ENCODE measurements at regions not wholly inside any gene's neighbourhood (a gene's known extent, or its start where the extent isn't known, plus 50 kb on each side); places are given as distances from the start of the nearest gene placed in this dataset.

GRCh38 chr5:176173647-176174046 is 64.6 kb upstream of the SIMC1 start:
- peaks cover 0 to 3% (median under 1%) of the 10 kb centered on the region in 3 donors for H3K9me3 ChIP-seq (ENCODE audit: control insufficient read depth in 3 of 3, low read length in 3 of 3)
- no peak overlapping the region for H3K27ac ChIP-seq (ENCODE audit: low read depth, low read length)
- no peak overlapping the region for H3K9ac ChIP-seq (ENCODE audit: low read depth in 1 of 3, low read length in 3 of 3)
- H3K27me3 ChIP-seq (ENCODE audit: control insufficient read depth in 3 of 3, insufficient read depth in 3 of 3, low read length in 3 of 3) = peaks cover 29 to 39% (median 38%) of the 10 kb centered on the region in 3 donors
- no peaks in the 10 kb centered on the region for H3K36me3 ChIP-seq (ENCODE audit: control insufficient read depth in 3 of 3, insufficient read depth in 3 of 3, low read length in 3 of 3)
- H3K4me3 ChIP-seq (ENCODE audit: low read length in 3 of 3) = no peak overlapping the region
- no peaks in the 10 kb centered on the region for H3K4me1 ChIP-seq (ENCODE audit: control insufficient read depth in 3 of 3, insufficient read depth in 3 of 3, low read length in 3 of 3)

- Histone ChIP-seq H3K36me3 (ENCODE audit: control insufficient read depth in 3 of 3, insufficient read depth in 3 of 3, low read length in 3 of 3) (no peaks in the 10 kb centered on the region), H3K27me3 (ENCODE audit: control insufficient read depth in 3 of 3, insufficient read depth in 3 of 3, low read length in 3 of 3) (peaks cover 36 to 44% (median 43%) of the 10 kb centered on the region in 3 donors), H3K4me1 (ENCODE audit: control insufficient read depth in 3 of 3, insufficient read depth in 3 of 3, low read length in 3 of 3) (no peaks in the 10 kb centered on the region), H3K9me3 (ENCODE audit: control insufficient read depth in 3 of 3, low read length in 3 of 3) (peaks cover 0 to 5% (median 3%) of the 10 kb centered on the region in 3 donors), H3K9ac (ENCODE audit: low read depth in 1 of 3, low read length in 3 of 3) (no peak overlapping the region), H3K27ac (ENCODE audit: low read depth, low read length) (no peak overlapping the region), H3K4me3 (ENCODE audit: low read length in 3 of 3) (no peak overlapping the region)
These were observed 63.7 kb upstream of the SIMC1 start for GRCh38 chr5:176174345-176175025.

- H3K9me3 ChIP-seq (ENCODE audit: control insufficient read depth in 3 of 3, low read length in 3 of 3) = peaks cover 0 to 5% (median 3%) of the 10 kb centered on the region in 3 donors
- H3K9ac ChIP-seq (ENCODE audit: low read depth in 1 of 3, low read length in 3 of 3) = no peak overlapping the region
- peaks cover 39 to 44% (median 43%) of the 10 kb centered on the region in 3 donors for H3K27me3 ChIP-seq (ENCODE audit: control insufficient read depth in 3 of 3, insufficient read depth in 3 of 3, low read length in 3 of 3)
- H3K4me3 ChIP-seq (ENCODE audit: low read length in 3 of 3) = no peak overlapping the region
- H3K4me1 ChIP-seq (ENCODE audit: control insufficient read depth in 3 of 3, insufficient read depth in 3 of 3, low read length in 3 of 3) = no peaks in the 10 kb centered on the region
- H3K36me3 ChIP-seq (ENCODE audit: control insufficient read depth in 3 of 3, insufficient read depth in 3 of 3, low read length in 3 of 3) = no peaks in the 10 kb centered on the region
- no peak overlapping the region for H3K27ac ChIP-seq (ENCODE audit: low read depth, low read length)
These were observed 62.9 kb upstream of the SIMC1 start for GRCh38 chr5:176175101-176175852.

DNA sequence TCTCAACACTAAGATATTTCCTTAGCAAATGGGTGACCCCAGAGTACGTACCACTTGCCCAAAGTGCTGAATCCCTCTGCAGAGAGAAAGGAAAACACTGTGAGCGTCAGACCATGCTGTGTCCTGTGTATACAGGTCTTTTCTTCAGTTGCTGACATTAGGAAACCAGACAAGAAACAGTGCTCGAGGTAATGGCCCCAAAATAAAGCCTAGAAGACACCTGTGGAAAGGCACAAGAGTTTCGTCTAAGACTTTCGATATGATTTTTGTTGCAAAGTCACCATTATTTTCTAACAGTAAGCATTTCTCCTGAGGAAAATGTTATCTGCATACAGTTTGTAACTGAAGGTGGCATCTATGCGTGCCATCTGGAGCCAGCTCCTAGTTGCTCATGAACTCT is 62.0 kb upstream of the SIMC1 start:
- Histone ChIP-seq H3K27ac (ENCODE audit: low read depth, low read length) (no peak overlapping the region), H3K4me1 (ENCODE audit: control insufficient read depth in 3 of 3, insufficient read depth in 3 of 3, low read length in 3 of 3) (no peaks in the 10 kb centered on the region), H3K36me3 (ENCODE audit: control insufficient read depth in 3 of 3, insufficient read depth in 3 of 3, low read length in 3 of 3) (no peaks in the 10 kb centered on the region), H3K9me3 (ENCODE audit: control insufficient read depth in 3 of 3, low read length in 3 of 3) (peaks cover 0 to 5% (median 3%) of the 10 kb centered on the region in 3 donors), H3K4me3 (ENCODE audit: low read length in 3 of 3) (no peak overlapping the region), H3K9ac (ENCODE audit: low read depth in 1 of 3, low read length in 3 of 3) (no peak overlapping the region), H3K27me3 (ENCODE audit: control insufficient read depth in 3 of 3, insufficient read depth in 3 of 3, low read length in 3 of 3) (peaks cover 39 to 47% (median 47%) of the 10 kb centered on the region in 3 donors)

DNA sequence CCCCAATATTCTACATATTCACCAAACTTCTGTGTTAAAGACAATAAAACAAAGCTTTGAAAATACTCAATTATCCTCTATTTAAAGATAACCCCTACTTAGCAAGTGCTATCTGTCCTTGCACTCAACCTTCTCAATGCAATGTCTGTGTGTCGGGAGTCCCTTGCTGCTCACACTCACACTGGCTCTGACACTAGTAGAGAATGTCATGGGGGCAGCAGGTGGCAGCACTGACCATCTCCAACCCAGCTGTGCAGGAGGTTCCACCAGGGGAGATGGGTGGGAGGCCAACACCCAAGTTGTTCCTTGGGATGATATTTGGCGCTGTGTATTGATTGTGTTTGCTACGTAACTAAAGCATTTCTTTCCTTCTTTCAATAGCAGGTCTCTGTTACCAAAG is 59.4 kb upstream of the SIMC1 start:
- no peaks in the 10 kb centered on the region for H3K36me3 ChIP-seq (ENCODE audit: control insufficient read depth in 3 of 3, insufficient read depth in 3 of 3, low read length in 3 of 3)
- no peak overlapping the region for H3K27ac ChIP-seq (ENCODE audit: low read depth, low read length)
- H3K4me3 ChIP-seq (ENCODE audit: low read length in 3 of 3) = no peak overlapping the region
- H3K9ac ChIP-seq (ENCODE audit: low read depth in 1 of 3, low read length in 3 of 3) = no peak overlapping the region
- no peaks in the 10 kb centered on the region for H3K4me1 ChIP-seq (ENCODE audit: control insufficient read depth in 3 of 3, insufficient read depth in 3 of 3, low read length in 3 of 3)
- H3K9me3 ChIP-seq (ENCODE audit: control insufficient read depth in 3 of 3, low read length in 3 of 3) = peaks cover 0 to 5% (median 3%) of the 10 kb centered on the region in 3 donors
- H3K27me3 ChIP-seq (ENCODE audit: control insufficient read depth in 3 of 3, insufficient read depth in 3 of 3, low read length in 3 of 3) = peaks cover 47 to 54% (median 47%) of the 10 kb centered on the region in 3 donors

- Histone ChIP-seq H3K36me3 (ENCODE audit: control insufficient read depth in 3 of 3, insufficient read depth in 3 of 3, low read length in 3 of 3) (no peaks in the 10 kb centered on the region), H3K4me1 (ENCODE audit: control insufficient read depth in 3 of 3, insufficient read depth in 3 of 3, low read length in 3 of 3) (no peaks in the 10 kb centered on the region), H3K27me3 (ENCODE audit: control insufficient read depth in 3 of 3, insufficient read depth in 3 of 3, low read length in 3 of 3) (peaks cover 38 to 40% (median 39%) of the 10 kb centered on the region in 3 donors), H3K9ac (ENCODE audit: low read depth in 1 of 3, low read length in 3 of 3) (no peak overlapping the region), H3K27ac (ENCODE audit: low read depth, low read length) (no peak overlapping the region), H3K9me3 (ENCODE audit: control insufficient read depth in 3 of 3, low read length in 3 of 3) (peaks cover 0 to 5% (median 3%) of the 10 kb centered on the region in 3 donors), H3K4me3 (ENCODE audit: low read length in 3 of 3) (no peak overlapping the region)
These were observed 57.9 kb upstream of the SIMC1 start for GRCh38 chr5:176180339-176180738.

DNA sequence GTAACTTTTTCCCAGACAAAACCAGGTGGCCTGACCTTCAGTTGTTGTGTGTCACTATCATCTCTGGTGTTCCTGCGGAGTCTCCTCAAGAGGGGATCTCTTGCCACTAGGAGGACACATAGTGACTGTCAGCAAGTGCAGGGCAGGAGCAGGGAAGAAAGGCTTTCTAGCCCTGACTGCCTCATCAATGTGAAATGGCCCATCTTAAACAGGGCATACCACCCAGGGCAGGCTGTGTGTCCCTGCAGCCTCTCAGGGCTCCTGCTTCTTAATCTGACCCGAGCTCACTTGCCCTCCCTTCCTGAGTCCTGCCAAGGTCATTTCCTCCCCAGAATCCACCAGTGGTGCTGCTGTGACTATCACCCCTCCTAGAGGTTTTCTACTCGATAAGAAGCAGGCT is 57.4 kb upstream of the SIMC1 start:
- Histone ChIP-seq H3K9ac (ENCODE audit: low read depth in 1 of 3, low read length in 3 of 3) (no peak overlapping the region), H3K36me3 (ENCODE audit: control insufficient read depth in 3 of 3, insufficient read depth in 3 of 3, low read length in 3 of 3) (no peaks in the 10 kb centered on the region), H3K27ac (ENCODE audit: low read depth, low read length) (no peak overlapping the region), H3K4me1 (ENCODE audit: control insufficient read depth in 3 of 3, insufficient read depth in 3 of 3, low read length in 3 of 3) (no peaks in the 10 kb centered on the region), H3K9me3 (ENCODE audit: control insufficient read depth in 3 of 3, low read length in 3 of 3) (peaks cover 0 to 5% (median 3%) of the 10 kb centered on the region in 3 donors), H3K4me3 (ENCODE audit: low read length in 3 of 3) (no peak overlapping the region), H3K27me3 (ENCODE audit: control insufficient read depth in 3 of 3, insufficient read depth in 3 of 3, low read length in 3 of 3) (peaks cover 34 to 39% (median 38%) of the 10 kb centered on the region in 3 donors)

DNA sequence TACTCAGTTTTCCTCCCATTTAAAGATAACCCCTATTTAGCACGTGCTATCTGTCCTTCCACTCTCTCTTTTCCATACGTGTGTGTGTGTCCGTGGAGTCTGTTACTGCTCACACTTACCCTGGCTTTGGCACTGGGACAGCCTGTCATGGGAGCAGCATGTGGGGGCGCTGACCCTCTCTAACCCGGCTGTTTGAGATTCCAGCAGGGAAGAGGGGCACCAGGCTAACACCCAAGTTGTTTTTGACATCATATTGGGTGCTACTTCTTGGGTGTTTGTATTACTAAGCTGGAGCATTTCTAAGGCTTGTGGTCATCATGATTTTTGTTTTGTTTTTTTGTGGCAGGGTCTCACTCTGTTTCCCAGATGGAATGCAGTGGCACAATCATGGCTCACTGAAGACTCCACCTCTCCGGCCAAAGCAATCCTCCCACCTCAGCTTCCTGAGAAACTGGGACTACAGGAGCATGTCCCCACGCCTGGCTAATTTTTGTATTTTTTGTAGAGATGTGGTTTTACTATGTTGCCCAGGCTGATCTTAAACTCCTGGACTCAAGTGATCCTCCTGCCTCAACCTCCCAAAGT is 56.9 kb upstream of the SIMC1 start:
- Histone ChIP-seq H3K4me1 (ENCODE audit: control insufficient read depth in 3 of 3, insufficient read depth in 3 of 3, low read length in 3 of 3) (no peaks in the 10 kb centered on the region), H3K4me3 (ENCODE audit: low read length in 3 of 3) (no peak overlapping the region), H3K9ac (ENCODE audit: low read depth in 1 of 3, low read length in 3 of 3) (no peak overlapping the region), H3K36me3 (ENCODE audit: control insufficient read depth in 3 of 3, insufficient read depth in 3 of 3, low read length in 3 of 3) (no peaks in the 10 kb centered on the region), H3K27ac (ENCODE audit: low read depth, low read length) (no peak overlapping the region), H3K27me3 (ENCODE audit: control insufficient read depth in 3 of 3, insufficient read depth in 3 of 3, low read length in 3 of 3) (peaks cover 28 to 33% (median 32%) of the 10 kb centered on the region in 3 donors), H3K9me3 (ENCODE audit: control insufficient read depth in 3 of 3, low read length in 3 of 3) (peaks cover 0 to 5% (median 3%) of the 10 kb centered on the region in 3 donors)

DNA sequence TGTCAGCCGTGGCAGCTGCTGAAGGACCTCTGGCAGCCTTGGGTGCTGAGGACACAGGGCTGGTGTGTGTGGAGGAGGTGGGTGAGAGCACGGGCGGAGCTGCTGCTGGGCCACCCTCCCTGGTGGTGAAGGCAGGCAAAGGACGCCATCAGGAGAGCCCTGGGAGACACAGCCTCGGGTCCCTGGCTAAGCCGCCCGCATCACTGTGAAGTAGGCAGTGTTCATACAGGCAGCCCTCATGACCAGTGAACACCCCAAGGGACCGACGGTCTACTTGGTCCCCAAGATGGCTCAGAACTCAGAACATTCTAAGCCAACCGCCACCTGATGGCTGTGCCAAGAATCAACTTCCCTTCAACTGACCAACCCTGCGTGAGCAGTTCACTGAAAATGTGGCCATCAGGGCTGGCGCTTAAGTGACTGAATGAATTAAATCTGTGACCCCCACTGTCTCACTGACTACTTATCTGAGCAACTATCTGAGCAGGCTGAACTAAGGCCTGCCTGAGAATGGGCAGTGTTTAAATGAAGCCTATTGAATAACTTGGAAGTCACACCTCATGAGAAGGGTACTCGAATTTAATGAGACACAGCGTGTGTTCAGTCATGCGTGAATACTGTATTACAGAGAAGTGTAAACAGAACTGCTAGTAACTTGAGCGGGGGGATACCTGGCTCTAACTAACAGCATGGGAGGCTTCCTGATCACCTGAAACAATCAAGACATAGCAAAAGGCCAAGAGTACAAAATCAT is 54.7 kb upstream of the SIMC1 start:
- Histone ChIP-seq H3K36me3 (ENCODE audit: control insufficient read depth in 3 of 3, insufficient read depth in 3 of 3, low read length in 3 of 3) (no peaks in the 10 kb centered on the region), H3K9ac (ENCODE audit: low read depth in 1 of 3, low read length in 3 of 3) (no peak overlapping the region), H3K4me3 (ENCODE audit: low read length in 3 of 3) (no peak overlapping the region), H3K4me1 (ENCODE audit: control insufficient read depth in 3 of 3, insufficient read depth in 3 of 3, low read length in 3 of 3) (no peaks in the 10 kb centered on the region), H3K27me3 (ENCODE audit: control insufficient read depth in 3 of 3, insufficient read depth in 3 of 3, low read length in 3 of 3) (peaks cover 13 to 22% (median 18%) of the 10 kb centered on the region in 3 donors), H3K9me3 (ENCODE audit: control insufficient read depth in 3 of 3, low read length in 3 of 3) (peaks cover 0 to 5% (median under 1%) of the 10 kb centered on the region in 3 donors), H3K27ac (ENCODE audit: low read depth, low read length) (no peak overlapping the region)

Measured in skeletal muscle tissue (tissue), 3 donors.